Right forelimb (tissue), 1 donor: ENCODE measurements at regions not wholly inside any gene's neighbourhood (a gene's known extent, or its start where the extent isn't known, plus 50 kb on each side); places are given as distances from the start of the nearest gene placed in this dataset.

ENCODE experiments used
- DNase-seq: peaks from one replicate; pipeline ENCODE4 v3.0.0-alpha.2; 2018

DNA sequence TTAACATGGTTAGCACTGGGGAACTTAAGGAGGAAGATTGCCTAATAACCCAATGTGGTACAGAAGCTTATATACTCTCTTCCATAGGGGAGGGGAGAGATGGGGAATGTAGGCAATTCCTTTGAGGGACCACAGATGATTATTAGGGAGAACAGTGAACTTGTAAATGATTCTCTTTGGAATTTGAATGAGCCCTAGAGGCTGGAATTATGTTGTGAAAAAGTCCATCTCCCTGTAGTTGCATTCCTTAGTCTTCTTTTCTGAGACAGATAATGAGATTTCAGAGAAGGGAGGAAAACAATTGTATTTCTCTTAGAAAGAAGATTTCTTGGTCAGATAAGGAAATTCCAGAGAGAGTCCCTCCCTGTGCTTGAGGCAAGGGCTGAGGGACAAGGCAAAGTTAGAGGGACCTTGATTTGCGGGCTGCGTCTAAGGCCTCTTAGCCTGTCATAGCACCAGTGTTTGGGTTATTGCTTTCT lies 89.0 kb upstream of the HMCN1 start:
- no peak for DNase-seq

GRCh38 chr1:185644531-185644930 lies 89.7 kb upstream of the HMCN1 start:
- no peak for DNase-seq

DNA sequence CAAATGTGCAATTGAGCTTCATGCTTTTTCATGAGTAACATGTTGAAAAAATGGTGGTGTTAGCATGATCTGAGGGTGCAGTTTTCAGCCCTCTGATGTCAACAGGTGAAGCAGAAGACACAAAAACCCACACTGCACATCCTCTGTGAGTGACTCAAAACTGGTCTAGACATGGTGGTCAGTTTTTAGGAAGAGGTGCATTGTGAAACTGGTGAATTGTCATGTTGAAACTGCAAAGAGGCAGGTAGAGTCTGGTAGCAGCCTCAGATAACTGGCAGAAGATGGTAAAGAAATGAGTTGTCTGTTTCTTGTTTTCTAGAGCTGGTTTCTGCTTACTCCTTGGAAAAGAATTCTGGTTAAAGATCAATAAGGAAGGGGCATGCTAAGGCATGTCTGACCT lies 97.3 kb upstream of the HMCN1 start:
- DNase-seq, result no peak

GRCh38 chr1:185634704-185635103 lies 99.5 kb upstream of the HMCN1 start:
- DNase-seq, result no peak

GRCh38 chr1:185632659-185633423 lies 101.3 kb upstream of the HMCN1 start:
- DNase-seq, result no peak

DNA sequence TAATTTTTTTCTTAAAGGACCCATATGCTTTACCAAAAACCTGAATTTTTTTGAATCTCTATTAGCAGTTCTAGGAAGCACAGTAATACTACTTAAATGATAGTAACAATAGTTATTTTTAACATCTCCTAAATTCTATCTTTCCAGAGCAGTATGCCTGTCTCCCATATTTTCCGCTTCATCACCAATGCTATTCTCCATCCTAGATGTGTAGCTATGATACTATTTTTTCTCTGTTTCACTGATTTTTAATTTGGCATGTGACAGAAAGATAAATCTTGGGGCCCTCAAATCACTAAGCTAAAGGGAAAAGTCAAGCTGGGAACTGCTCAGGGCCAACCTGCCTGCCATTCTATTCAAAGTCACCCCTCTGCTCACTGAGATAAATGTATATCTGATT lies 102.3 kb upstream of the HMCN1 start:
- no peak for DNase-seq

DNA sequence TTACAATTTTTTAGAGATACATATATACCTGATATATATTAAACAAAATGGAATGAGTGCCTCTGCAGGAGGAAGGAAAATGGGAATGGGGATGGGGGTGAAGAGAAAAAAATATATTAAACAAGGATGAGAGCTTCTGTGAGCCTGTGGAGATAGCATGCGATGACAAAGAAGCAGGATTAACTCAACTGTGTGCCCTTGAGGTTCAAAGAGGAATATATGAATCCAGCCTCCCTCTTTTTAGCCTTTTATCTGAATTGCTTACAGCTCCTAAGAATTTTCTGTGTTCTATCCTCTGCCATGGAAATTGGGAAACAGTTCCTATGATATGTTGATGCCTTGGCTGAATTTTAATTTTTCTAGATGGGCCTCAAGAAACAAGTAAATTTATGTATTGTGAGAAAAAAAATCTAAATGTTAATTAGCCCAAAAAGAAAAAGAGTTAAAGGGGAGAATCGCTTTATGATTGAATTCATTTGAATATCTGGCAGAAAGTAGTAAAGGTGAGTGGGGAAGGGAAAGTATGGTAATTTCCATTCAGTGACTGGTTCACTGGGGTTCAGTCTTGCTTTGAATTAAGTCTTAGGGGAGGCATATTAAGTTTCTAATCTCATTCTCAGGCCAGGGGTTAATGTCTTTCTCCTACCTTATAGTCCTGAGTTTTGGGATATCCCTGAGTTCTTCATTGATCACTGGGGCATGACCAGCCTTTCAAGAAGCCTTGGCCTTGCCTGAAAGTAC lies 106.3 kb upstream of the HMCN1 start:
- no peak for DNase-seq

DNA sequence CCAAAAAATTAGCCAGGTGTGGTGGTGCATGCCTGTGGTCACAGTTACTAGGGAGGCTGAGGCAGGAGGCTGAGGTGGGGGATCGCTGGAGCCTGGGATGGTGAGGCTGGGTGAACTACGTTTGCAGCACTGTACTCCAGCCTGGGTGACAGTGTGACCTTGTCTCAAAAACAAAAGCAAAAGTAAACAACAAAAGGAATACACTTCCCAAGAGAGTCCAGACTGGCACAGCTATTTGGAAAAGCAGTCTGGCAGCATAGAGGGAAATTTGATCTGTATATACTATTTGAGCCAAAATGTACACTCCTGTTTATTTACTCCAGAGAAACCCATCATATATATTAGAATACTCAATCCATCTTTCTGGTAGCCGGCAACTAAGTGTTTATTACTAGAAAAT lies 107.0 kb upstream of the HMCN1 start:
- DNase-seq, result no peak

GRCh38 chr1:185626344-185626743 lies 107.8 kb upstream of the HMCN1 start:
- no peak for DNase-seq

GRCh38 chr1:185610954-185611353 lies 123.2 kb upstream of the HMCN1 start:
- DNase-seq, result no peak

GRCh38 chr1:185608177-185608576 lies 126.0 kb upstream of the HMCN1 start:
- no peak for DNase-seq

- no peak for DNase-seq
Measured at GRCh38 chr1:185603158-185603557, 131.0 kb upstream of the HMCN1 start.

DNA sequence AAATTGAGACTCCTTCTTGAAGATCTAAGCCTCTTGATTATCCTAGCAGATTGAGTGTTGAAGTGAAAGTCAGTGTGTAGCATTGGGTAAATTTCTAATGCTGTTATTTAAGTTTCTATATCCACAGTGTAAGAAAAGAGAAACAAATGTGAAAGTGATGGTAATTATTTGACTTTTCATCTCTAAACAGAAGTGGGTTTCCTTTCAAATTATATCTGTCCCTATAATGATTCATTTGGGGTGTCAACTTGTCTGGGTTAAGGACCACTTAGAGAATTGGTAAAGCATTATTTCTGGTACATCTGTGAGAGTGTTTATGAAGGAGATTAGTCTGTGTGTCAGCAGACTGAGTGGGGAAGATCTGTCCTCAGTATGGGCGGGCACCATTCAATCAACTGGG lies 133.0 kb upstream of the HMCN1 start:
- no peak for DNase-seq

DNA sequence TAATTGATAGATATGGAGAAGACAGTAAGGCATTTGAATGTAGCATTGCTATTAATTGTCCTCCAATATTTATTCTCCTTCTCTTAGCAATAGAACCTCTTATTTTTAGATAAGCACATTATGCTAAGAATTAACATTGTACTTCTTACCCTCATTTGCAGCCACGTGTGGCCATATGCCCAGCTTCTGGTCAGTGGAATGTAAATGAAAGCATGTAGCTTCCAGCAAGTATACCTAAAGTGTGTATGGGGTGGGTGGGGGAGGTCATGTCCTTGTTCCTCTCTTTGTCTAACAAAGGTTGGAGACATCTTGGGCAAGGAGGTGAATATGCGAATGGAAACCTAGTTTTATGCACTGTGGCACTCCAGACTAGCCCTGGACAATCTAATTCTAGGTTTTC lies 133.6 kb upstream of the HMCN1 start:
- DNase-seq, result no peak

- no peak for DNase-seq
Measured at GRCh38 chr1:185598332-185598731, 135.9 kb upstream of the HMCN1 start.

DNA sequence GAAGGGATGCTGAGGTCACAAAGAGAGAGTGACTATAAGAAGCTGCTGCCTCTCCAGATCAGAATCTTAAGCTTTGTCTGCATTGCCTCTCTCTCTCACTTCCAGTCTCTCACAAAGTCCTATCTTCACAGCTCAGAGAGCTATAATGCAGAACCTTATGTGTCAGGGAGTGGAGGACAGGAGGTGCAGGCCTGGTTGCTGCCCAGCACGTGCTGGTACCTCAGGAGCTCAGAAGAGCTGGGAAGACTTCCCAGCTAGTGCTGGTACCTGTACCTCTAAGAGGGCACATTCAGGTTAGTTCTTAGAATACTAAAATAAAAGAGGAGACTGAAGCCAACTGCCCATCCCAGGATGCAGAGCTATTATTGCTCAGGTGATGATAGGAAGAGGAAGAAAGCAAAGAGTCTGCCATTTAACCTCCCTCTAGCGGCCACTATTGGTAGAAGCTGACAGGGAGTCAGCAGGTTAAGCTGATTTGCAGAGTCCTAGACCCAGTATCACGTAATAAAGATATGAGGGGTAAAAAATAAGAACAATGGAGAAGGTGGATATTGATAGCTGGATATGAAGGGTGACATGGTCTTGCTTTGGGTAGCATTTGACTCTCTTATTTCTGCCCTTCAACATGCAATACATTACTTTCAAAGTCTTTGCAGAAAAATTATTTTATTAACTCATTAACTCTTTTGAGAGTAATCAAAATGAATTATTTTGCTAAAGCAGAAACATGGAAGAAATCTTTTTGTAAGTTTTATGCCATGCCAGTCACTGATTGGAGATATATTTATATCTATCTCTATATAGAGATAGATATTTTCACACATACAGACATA lies 138.1 kb upstream of the HMCN1 start:
- peak; percentile 43 for DNase-seq

GRCh38 chr1:185594786-185595410 lies 139.3 kb upstream of the HMCN1 start:
- DNase-seq, result no peak

GRCh38 chr1:185593271-185593670 lies 140.9 kb upstream of the HMCN1 start:
- DNase-seq, result no peak

DNA sequence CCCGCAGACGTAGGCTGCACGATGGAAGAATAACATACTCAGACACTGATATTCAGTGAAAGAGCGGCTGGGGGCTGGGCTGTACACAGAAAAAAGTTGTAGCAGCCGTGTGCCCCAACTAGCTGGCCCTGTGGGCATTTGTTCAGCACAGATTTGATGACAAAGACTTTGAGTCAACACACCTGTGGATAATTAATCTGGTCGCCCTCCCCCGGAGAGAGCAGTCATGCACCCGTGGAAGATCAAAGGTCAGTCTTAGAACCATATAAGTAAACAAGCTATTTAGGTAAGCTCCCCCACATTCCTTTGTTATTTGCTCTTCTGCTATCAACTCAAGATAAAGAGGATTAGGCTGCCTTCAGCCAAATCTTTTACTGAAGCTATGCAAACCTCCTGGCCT lies 148.4 kb upstream of the HMCN1 start:
- DNase-seq, result no peak

GRCh38 chr1:185581961-185582725 lies 152.0 kb upstream of the HMCN1 start:
- DNase-seq, result no peak

GRCh38 chr1:185581020-185581419 lies 153.2 kb upstream of the HMCN1 start:
- no peak for DNase-seq

DNA sequence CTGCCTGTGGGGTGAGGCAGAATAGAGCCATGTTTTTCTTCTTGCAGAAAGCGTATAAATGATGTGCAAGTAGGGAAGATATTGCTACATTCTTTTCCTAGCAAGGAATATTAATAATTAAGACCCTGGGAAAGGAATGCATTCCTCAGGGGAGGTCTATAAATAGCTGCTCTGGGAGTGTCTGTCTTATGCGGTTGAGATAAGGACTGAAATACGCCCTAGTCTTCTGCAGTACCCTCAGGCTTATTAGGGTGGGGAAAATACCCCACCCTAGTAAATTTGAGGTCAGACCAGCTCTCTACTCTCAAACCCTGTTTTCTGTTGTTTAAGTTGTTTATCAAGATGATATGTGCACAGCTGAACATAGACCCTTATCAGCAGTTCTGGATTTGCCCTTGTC lies 155.9 kb upstream of the HMCN1 start:
- DNase-seq, result no peak
